Liver (tissue), 8 donors: ENCODE measurements at regions not wholly inside any gene's neighbourhood (a gene's known extent, or its start where the extent isn't known, plus 50 kb on each side); places are given as distances from the start of the nearest gene placed in this dataset.

Source experiments
- DNase-seq: peaks from one replicate; pipeline ENCODE4 v3.0.0-alpha.2; 2017; ENCODE audit warnings: low spot score
- H3K27ac ChIP-seq, 2 donors: one replicate each; pipeline ENCODE4 v1.7.0; 2013; ENCODE audit warnings: inconsistent platforms in 2 of 2, low read length in 2 of 2, control low read depth in 1 of 2, low read depth in 1 of 2, mild to moderate bottlenecking in 1 of 2
- H3K27me3 ChIP-seq, 4 donors: one replicate each; pipeline versions ENCODE4 v1.6.1 to v1.7.0; 2013; ENCODE audit warnings: low read length in 3 of 4, inconsistent platforms in 1 of 4, mild to moderate bottlenecking in 1 of 4, moderate library complexity in 1 of 4; ENCODE audit not compliant: control insufficient read depth in 4 of 4, insufficient read depth in 4 of 4
- H3K36me3 ChIP-seq, 4 donors: one replicate each; pipeline versions ENCODE4 v1.6.1 to v1.7.0; 2013; ENCODE audit warnings: low read length in 3 of 4, mild to moderate bottlenecking in 3 of 4, low read depth in 1 of 4, moderate library complexity in 1 of 4; ENCODE audit not compliant: control insufficient read depth in 4 of 4, insufficient read depth in 3 of 4
- H3K4me1 ChIP-seq, 4 donors: one replicate each; pipeline versions ENCODE4 v1.6.1 to v1.7.0; 2013; ENCODE audit warnings: low read length in 3 of 4, mild to moderate bottlenecking in 3 of 4, moderate library complexity in 1 of 4; ENCODE audit not compliant: control insufficient read depth in 4 of 4, insufficient read depth in 4 of 4
- H3K4me3 ChIP-seq, 3 donors: one replicate each; pipeline versions ENCODE4 v1.6.1 to v1.7.0; 2013; ENCODE audit warnings: low read length in 3 of 3, control low read depth in 1 of 3, low read depth in 1 of 3, mild to moderate bottlenecking in 1 of 3
- H3K9ac ChIP-seq, 2 donors: one replicate each; pipeline ENCODE4 v1.7.0; 2013; ENCODE audit warnings: low read length in 2 of 2, mild to moderate bottlenecking in 2 of 2, moderate library complexity in 2 of 2, control low read depth in 1 of 2, low read depth in 1 of 2
- H3K9me3 ChIP-seq, 4 donors: one replicate each; pipeline versions ENCODE4 v1.6.1 to v1.7.0; 2013; ENCODE audit warnings: low read length in 3 of 4; ENCODE audit not compliant: control insufficient read depth in 4 of 4
- EGR1 ChIP-seq, 2 donors: IDR thresholded peaks; 2 replicates each; pipeline ENCODE4 v1.6.1; 2016 to 2018; ENCODE audit warnings: antibody characterized with exemption in 2 of 2, low read depth in 2 of 2
- FOXA1 ChIP-seq: IDR thresholded peaks from 2 replicates; pipeline ENCODE4 v1.6.1; 2016; ENCODE audit warnings: antibody characterized with exemption
- FOXA2 ChIP-seq: IDR thresholded peaks from 2 replicates; pipeline ENCODE4 v1.6.1; 2016; ENCODE audit warnings: antibody characterized with exemption
- GABPA ChIP-seq, 2 donors: IDR thresholded peaks in 1 of 2; conservative IDR thresholded peaks in 1 of 2; 2 replicates each; pipeline ENCODE4 v1.6.1; 2016; ENCODE audit warnings: antibody characterized with exemption in 2 of 2, mild to moderate bottlenecking in 1 of 2, moderate library complexity in 1 of 2
- HNF4A ChIP-seq, 2 donors: conservative IDR thresholded peaks; 2 replicates each; pipeline ENCODE4 v1.6.1; 2016; ENCODE audit warnings: antibody characterized with exemption in 2 of 2, mild to moderate bottlenecking in 2 of 2
- HNF4G ChIP-seq: IDR thresholded peaks from 2 replicates; pipeline ENCODE4 v1.6.1; 2016; ENCODE audit warnings: antibody characterized with exemption
- JUND ChIP-seq, 2 donors: IDR thresholded peaks; 2 replicates each; pipeline ENCODE4 v1.6.1; 2016; ENCODE audit warnings: antibody characterized with exemption in 2 of 2
- NR2F2 ChIP-seq: IDR thresholded peaks from 2 replicates; pipeline ENCODE4 v1.6.1; 2016; ENCODE audit warnings: antibody characterized with exemption
- RAD21 ChIP-seq, 2 donors: IDR thresholded peaks; 2 replicates each; pipeline ENCODE4 v1.6.1; 2016; ENCODE audit warnings: antibody characterized with exemption in 2 of 2, mild to moderate bottlenecking in 2 of 2
- RXRA ChIP-seq, 2 donors: IDR thresholded peaks; 2 replicates each; pipeline ENCODE4 v1.6.1; 2017 to 2018; ENCODE audit warnings: antibody characterized with exemption in 2 of 2, mild to moderate bottlenecking in 1 of 2
- SP1 ChIP-seq: IDR thresholded peaks from 2 replicates; pipeline ENCODE4 v1.6.1; 2018; ENCODE audit warnings: antibody characterized with exemption, mild to moderate bottlenecking
- TAF1 ChIP-seq: conservative IDR thresholded peaks from 2 replicates; pipeline ENCODE4 v1.6.1; 2016; ENCODE audit warnings: antibody characterized with exemption, mild to moderate bottlenecking
- YY1 ChIP-seq: IDR thresholded peaks from 2 replicates; pipeline ENCODE4 v1.6.1; 2016; ENCODE audit warnings: antibody characterized with exemption, mild to moderate bottlenecking
- WGBS: extraction: QIAGEN DNeasy Blood & Tissue Kit; methylation state at CpG from one replicate; pipeline ENCODE4 v1.1.7; 2013; 5-methylcytosine and 5-hydroxymethylcytosine counted together
- TF ChIP-seq, protein P1 (sequence below): IDR thresholded peaks from 2 replicates; pipeline ENCODE4 v1.6.1; 2016; ENCODE audit warnings: antibody characterized with exemption
- TF ChIP-seq, protein P2 (sequence below): IDR thresholded peaks from 2 replicates; pipeline ENCODE4 v1.6.1; 2016; ENCODE audit warnings: antibody characterized with exemption, mild to moderate bottlenecking
- TF ChIP-seq, protein P3 (sequence below): IDR thresholded peaks from 2 replicates; pipeline ENCODE4 v1.6.1; 2016; ENCODE audit warnings: antibody characterized with exemption
- TF ChIP-seq, protein P4 (sequence below): IDR thresholded peaks from 2 replicates; pipeline ENCODE4 v1.6.1; 2016; ENCODE audit warnings: antibody characterized with exemption
- TF ChIP-seq, protein P5 (sequence below): fragments of 150-350 bp; IDR thresholded peaks from 2 replicates; pipeline ENCODE4 v1.5.1; 2017; ENCODE audit warnings: improper control_type of control experiment, low read depth, low read length; ENCODE audit not compliant: missing input control
- donor health status: healthy.
- donor health status: healthy.
- donor health status: healthy.
- donor health status: healthy.
- donor health status: healthy.

DNA sequence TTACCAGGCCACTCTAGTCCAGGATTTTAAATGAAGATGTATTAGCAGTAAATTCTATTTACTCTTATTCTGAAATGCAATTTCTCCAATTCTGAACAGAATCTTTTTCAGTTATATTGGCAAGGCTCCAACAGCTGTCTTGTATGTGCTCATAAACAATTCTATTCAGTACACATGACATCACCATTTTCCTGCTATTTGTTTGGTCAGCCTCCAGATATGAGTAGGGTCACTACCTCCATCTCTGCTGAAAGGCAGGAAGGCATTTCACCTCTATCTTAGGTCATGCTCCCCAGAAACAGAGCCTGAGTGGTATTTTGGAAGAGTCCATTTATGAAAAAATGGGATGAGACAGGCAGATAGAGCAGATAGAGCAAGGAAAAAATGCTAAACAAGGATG, 151.1 kb upstream of the ADGRL3 start:
- TF ChIP-seq YY1 (no peak), NR2F2 (no peak), TAF1 (no peak)
- TF ChIP-seq, protein P1, sequence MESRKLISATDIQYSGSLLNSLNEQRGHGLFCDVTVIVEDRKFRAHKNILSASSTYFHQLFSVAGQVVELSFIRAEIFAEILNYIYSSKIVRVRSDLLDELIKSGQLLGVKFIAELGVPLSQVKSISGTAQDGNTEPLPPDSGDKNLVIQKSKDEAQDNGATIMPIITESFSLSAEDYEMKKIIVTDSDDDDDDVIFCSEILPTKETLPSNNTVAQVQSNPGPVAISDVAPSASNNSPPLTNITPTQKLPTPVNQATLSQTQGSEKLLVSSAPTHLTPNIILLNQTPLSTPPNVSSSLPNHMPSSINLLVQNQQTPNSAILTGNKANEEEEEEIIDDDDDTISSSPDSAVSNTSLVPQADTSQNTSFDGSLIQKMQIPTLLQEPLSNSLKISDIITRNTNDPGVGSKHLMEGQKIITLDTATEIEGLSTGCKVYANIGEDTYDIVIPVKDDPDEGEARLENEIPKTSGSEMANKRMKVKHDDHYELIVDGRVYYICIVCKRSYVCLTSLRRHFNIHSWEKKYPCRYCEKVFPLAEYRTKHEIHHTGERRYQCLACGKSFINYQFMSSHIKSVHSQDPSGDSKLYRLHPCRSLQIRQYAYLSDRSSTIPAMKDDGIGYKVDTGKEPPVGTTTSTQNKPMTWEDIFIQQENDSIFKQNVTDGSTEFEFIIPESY = no peak
- H3K9ac ChIP-seq = no peak overlapping the region

DNA sequence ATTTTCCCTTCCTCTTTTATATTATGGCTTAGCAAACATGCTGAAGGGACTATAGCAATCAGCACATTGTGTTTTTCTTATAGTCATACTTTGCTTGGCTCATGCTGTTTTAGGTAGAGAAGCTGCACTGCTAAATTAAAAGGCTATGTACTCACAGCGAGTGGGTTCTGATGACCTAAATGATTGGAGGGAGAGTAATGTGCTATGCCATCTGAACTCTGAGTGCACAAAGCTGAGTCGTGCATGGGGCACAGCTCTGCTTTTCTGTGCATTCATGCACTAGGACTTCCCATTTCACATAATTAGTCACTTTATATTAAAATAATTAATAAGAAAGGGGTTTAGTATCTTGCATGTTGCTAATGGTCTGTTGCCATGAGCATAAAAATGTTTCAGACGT, 132.7 kb upstream of the ADGRL3 start:
- DNase-seq = no peak
- no peaks in the 10 kb centered on the region for H3K9me3 ChIP-seq
- H3K9ac ChIP-seq = no peak overlapping the region
- TF ChIP-seq GABPA (IDR thresholded peaks at IDR 0.05 in 1 of 2, conservative IDR thresholded peaks at IDR 0.05 in 1 of 2) = no peak
- TF ChIP-seq HNF4G = no peak
- TF ChIP-seq RAD21 (IDR thresholded peaks at IDR 0.05) = no peak
- no peak for TF ChIP-seq JUND (IDR thresholded peaks at IDR 0.05)
- TF ChIP-seq, protein P2, sequence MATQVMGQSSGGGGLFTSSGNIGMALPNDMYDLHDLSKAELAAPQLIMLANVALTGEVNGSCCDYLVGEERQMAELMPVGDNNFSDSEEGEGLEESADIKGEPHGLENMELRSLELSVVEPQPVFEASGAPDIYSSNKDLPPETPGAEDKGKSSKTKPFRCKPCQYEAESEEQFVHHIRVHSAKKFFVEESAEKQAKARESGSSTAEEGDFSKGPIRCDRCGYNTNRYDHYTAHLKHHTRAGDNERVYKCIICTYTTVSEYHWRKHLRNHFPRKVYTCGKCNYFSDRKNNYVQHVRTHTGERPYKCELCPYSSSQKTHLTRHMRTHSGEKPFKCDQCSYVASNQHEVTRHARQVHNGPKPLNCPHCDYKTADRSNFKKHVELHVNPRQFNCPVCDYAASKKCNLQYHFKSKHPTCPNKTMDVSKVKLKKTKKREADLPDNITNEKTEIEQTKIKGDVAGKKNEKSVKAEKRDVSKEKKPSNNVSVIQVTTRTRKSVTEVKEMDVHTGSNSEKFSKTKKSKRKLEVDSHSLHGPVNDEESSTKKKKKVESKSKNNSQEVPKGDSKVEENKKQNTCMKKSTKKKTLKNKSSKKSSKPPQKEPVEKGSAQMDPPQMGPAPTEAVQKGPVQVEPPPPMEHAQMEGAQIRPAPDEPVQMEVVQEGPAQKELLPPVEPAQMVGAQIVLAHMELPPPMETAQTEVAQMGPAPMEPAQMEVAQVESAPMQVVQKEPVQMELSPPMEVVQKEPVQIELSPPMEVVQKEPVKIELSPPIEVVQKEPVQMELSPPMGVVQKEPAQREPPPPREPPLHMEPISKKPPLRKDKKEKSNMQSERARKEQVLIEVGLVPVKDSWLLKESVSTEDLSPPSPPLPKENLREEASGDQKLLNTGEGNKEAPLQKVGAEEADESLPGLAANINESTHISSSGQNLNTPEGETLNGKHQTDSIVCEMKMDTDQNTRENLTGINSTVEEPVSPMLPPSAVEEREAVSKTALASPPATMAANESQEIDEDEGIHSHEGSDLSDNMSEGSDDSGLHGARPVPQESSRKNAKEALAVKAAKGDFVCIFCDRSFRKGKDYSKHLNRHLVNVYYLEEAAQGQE = no peak
- TF ChIP-seq RXRA (IDR thresholded peaks at IDR 0.05) = no peak
- TF ChIP-seq SP1 = no peak
- no peak for TF ChIP-seq EGR1 (IDR thresholded peaks at IDR 0.05; ENCODE audit: low read depth in 2 of 2)
- TF ChIP-seq TAF1 = no peak
- TF ChIP-seq YY1 = no peak
- TF ChIP-seq, protein P3, sequence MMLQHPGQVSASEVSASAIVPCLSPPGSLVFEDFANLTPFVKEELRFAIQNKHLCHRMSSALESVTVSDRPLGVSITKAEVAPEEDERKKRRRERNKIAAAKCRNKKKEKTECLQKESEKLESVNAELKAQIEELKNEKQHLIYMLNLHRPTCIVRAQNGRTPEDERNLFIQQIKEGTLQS = no peak
- TF ChIP-seq, protein P4, sequence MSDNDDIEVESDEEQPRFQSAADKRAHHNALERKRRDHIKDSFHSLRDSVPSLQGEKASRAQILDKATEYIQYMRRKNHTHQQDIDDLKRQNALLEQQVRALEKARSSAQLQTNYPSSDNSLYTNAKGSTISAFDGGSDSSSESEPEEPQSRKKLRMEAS = no peak
- TF ChIP-seq FOXA1 = no peak
- TF ChIP-seq FOXA2 = no peak
- TF ChIP-seq, protein P5, sequence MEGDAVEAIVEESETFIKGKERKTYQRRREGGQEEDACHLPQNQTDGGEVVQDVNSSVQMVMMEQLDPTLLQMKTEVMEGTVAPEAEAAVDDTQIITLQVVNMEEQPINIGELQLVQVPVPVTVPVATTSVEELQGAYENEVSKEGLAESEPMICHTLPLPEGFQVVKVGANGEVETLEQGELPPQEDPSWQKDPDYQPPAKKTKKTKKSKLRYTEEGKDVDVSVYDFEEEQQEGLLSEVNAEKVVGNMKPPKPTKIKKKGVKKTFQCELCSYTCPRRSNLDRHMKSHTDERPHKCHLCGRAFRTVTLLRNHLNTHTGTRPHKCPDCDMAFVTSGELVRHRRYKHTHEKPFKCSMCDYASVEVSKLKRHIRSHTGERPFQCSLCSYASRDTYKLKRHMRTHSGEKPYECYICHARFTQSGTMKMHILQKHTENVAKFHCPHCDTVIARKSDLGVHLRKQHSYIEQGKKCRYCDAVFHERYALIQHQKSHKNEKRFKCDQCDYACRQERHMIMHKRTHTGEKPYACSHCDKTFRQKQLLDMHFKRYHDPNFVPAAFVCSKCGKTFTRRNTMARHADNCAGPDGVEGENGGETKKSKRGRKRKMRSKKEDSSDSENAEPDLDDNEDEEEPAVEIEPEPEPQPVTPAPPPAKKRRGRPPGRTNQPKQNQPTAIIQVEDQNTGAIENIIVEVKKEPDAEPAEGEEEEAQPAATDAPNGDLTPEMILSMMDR = no peak
- TF ChIP-seq HNF4A (conservative IDR thresholded peaks at IDR 0.05) = no peak
- TF ChIP-seq NR2F2 = no peak
- no peaks in the 10 kb centered on the region for H3K36me3 ChIP-seq
- 67% methylated on average over 3 of the region's 3 CpGs for WGBS
- no peak overlapping the region for H3K27ac ChIP-seq
- H3K4me3 ChIP-seq = no peak overlapping the region
- H3K27me3 ChIP-seq = no peaks in the 10 kb centered on the region
- H3K4me1 ChIP-seq = no peaks in the 10 kb centered on the region

More for the DNA sequence above, 151.1 kb upstream of the ADGRL3 start:
- Histone ChIP-seq H3K27me3 (no peaks in the 10 kb centered on the region), H3K4me1 (no peaks in the 10 kb centered on the region), H3K9me3 (no peaks in the 10 kb centered on the region), H3K36me3 (no peaks in the 10 kb centered on the region), H3K27ac (no peak overlapping the region), H3K4me3 (no peak overlapping the region)
- DNase-seq = no peak
